MM.1S (cell line): ENCODE measurements at regions not wholly inside any gene's neighbourhood (a gene's known extent, or its start where the extent isn't known, plus 50 kb on each side); places are given as distances from the start of the nearest gene placed in this dataset.

ENCODE experiments used
- DNase-seq: peaks from one replicate; pipeline ENCODE4 v3.0.0-alpha.2; 2015
- H2AFZ ChIP-seq: fragments of 300-600 bp; sonication (generic); 2 replicates; pipeline ENCODE4 v1.6.0; 2016; ENCODE audit warnings: antibody characterized with exemption, low read length
- H3F3A ChIP-seq: fragments of 300-600 bp; sonication (generic); 2 replicates; pipeline ENCODE4 v1.6.1; 2016; ENCODE audit warnings: mild to moderate bottlenecking, antibody characterized with exemption, low read length, moderate library complexity, mixed read lengths; ENCODE audit not compliant: insufficient read depth
- H3K27ac ChIP-seq: fragments of 300-600 bp; sonication (generic); 2 replicates; pipeline ENCODE4 v1.5.1; 2016; ENCODE audit warnings: mild to moderate bottlenecking, low read length
- H3K27me3 ChIP-seq: fragments of 300-600 bp; sonication (generic); replicated peaks from 2 replicates; pipeline ENCODE4 v1.6.0; 2016; ENCODE audit warnings: low read length; ENCODE audit not compliant: insufficient read depth
- H3K36me3 ChIP-seq: fragments of 300-600 bp; sonication (generic); replicated peaks from 2 replicates; pipeline ENCODE4 v1.6.1; 2016; ENCODE audit warnings: mild to moderate bottlenecking, low read length, mixed read lengths; ENCODE audit not compliant: insufficient read depth
- H3K4me1 ChIP-seq: fragments of 300-600 bp; sonication (generic); 2 replicates; pipeline ENCODE4 v1.6.1; 2016; ENCODE audit warnings: low read length, mixed read lengths
- H3K4me2 ChIP-seq: fragments of 300-600 bp; sonication (generic); 2 replicates; pipeline ENCODE4 v1.6.0; 2016; ENCODE audit warnings: low read depth, low read length
- H3K4me3 ChIP-seq: fragments of 300-600 bp; sonication (generic); 2 replicates; pipeline ENCODE4 v1.5.1; 2016; ENCODE audit warnings: low read length, mixed read lengths
- H3K79me2 ChIP-seq: fragments of 300-600 bp; sonication (generic); 2 replicates; pipeline ENCODE4 v1.6.1; 2016; ENCODE audit warnings: mixed run types, low read length, mixed read lengths
- H3K9ac ChIP-seq: fragments of 300-600 bp; sonication (generic); 2 replicates; pipeline ENCODE4 v1.6.1; 2016; ENCODE audit warnings: low read length, mixed read lengths
- H3K9me2 ChIP-seq: fragments of 300-600 bp; sonication (generic); replicated peaks from 2 replicates; pipeline ENCODE4 v1.6.1; 2016; ENCODE audit warnings: mild to moderate bottlenecking, low read length, mixed read lengths; ENCODE audit not compliant: insufficient read depth
- H3K9me3 ChIP-seq: fragments of 300-600 bp; sonication (generic); replicated peaks from 2 replicates; pipeline ENCODE4 v1.6.1; 2016; ENCODE audit warnings: mild to moderate bottlenecking, low read length, mixed read lengths; ENCODE audit not compliant: insufficient read depth
- H4K20me1 ChIP-seq: fragments of 300-600 bp; sonication (generic); 2 replicates; pipeline ENCODE4 v1.6.1; 2016; ENCODE audit warnings: mild to moderate bottlenecking, low read length, moderate library complexity, mixed read lengths; ENCODE audit not compliant: insufficient read depth
- EZH2 ChIP-seq: fragments of 300-600 bp; sonication (generic); optimal IDR thresholded peaks from 2 replicates; pipeline ENCODE3; 2017; ENCODE audit warnings: low read depth, mild to moderate bottlenecking, antibody characterized with exemption, low read length, mixed read lengths
- EZH2phosphoT487 ChIP-seq: fragments of 300-600 bp; sonication (generic); IDR thresholded peaks from 2 replicates; pipeline ENCODE4 v1.6.1; 2018; ENCODE audit warnings: antibody characterized with exemption, low read length
- TF ChIP-seq, protein P1 (sequence below): fragments of 300-600 bp; sonication (generic); IDR thresholded peaks from 2 replicates; pipeline ENCODE4 v1.5.1; 2016; ENCODE audit warnings: antibody characterized with exemption, low read length, mixed read lengths

DNA sequence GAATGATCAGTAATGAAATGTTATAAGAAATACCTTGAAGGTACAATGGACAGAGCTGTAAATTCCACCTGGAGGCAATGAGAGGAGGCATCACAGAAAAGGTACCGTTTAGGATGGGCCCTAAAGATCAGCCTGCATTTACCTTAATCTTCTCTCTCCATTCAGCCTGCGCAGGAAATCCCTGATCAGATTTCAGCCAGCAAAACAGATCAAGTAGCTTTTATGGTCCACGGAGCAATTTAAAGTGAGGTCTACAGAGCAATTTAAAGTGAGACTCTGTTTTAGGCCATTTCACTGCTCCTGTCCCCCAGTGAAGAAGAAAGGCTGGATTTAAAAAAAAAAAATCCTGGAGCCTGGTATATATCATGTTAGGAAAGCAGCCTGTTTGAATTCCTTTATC, 195.1 kb upstream of the VCX start:
- H3K9ac ChIP-seq, result no peak overlapping the region
- no peak overlapping the region for H3K4me2 ChIP-seq
- H3F3A ChIP-seq, result no peaks in the 10 kb centered on the region
- no peaks in the 10 kb centered on the region for H3K36me3 ChIP-seq
- TF ChIP-seq EZH2 (no peak), EZH2phosphoT487 (no peak)
- TF ChIP-seq, protein P1, sequence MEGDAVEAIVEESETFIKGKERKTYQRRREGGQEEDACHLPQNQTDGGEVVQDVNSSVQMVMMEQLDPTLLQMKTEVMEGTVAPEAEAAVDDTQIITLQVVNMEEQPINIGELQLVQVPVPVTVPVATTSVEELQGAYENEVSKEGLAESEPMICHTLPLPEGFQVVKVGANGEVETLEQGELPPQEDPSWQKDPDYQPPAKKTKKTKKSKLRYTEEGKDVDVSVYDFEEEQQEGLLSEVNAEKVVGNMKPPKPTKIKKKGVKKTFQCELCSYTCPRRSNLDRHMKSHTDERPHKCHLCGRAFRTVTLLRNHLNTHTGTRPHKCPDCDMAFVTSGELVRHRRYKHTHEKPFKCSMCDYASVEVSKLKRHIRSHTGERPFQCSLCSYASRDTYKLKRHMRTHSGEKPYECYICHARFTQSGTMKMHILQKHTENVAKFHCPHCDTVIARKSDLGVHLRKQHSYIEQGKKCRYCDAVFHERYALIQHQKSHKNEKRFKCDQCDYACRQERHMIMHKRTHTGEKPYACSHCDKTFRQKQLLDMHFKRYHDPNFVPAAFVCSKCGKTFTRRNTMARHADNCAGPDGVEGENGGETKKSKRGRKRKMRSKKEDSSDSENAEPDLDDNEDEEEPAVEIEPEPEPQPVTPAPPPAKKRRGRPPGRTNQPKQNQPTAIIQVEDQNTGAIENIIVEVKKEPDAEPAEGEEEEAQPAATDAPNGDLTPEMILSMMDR, result no peak
- H3K79me2 ChIP-seq, result no peaks in the 10 kb centered on the region
- H3K27ac ChIP-seq, result no peak overlapping the region
- DNase-seq, result no peak
- H3K4me3 ChIP-seq, result no peak overlapping the region
- H3K27me3 ChIP-seq, result no peaks in the 10 kb centered on the region
- H3K9me3 ChIP-seq, result no peaks in the 10 kb centered on the region
- no peaks in the 10 kb centered on the region for H3K4me1 ChIP-seq
- H2AFZ ChIP-seq, result no peak overlapping the region
- H3K9me2 ChIP-seq, result no peaks in the 10 kb centered on the region
- no peaks in the 10 kb centered on the region for H4K20me1 ChIP-seq

DNA sequence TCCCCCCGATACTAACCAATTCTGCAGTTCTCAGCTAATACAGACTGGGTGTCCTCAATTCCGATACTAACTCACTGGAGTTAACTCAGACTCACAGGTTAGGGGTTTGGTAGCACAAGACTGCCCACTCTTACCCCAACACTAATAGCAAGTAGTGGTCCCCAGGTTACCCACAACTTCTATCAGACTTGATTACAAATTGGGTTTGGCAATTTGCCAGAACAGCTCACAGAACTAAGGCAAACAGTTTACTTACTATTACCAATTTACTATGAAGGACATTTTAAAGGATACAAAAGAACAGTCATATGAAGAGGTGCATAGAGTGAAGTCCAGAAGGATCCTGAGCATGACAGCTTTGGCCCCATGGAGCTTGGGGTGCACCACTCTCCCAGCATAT, 201.8 kb upstream of the VCX start:
- Histone ChIP-seq H3K9me2 (no peaks in the 10 kb centered on the region), H3K4me2 (no peak overlapping the region), H3K79me2 (no peaks in the 10 kb centered on the region), H3K27ac (no peak overlapping the region), H3K4me3 (no peak overlapping the region), H3K9ac (no peak overlapping the region), H3F3A (no peaks in the 10 kb centered on the region), H3K4me1 (no peaks in the 10 kb centered on the region), H3K36me3 (no peaks in the 10 kb centered on the region), H3K9me3 (no peaks in the 10 kb centered on the region), H2AFZ (no peak overlapping the region), H4K20me1 (no peaks in the 10 kb centered on the region), H3K27me3 (no peaks in the 10 kb centered on the region)
- DNase-seq, result no peak
- TF ChIP-seq EZH2phosphoT487 (no peak), EZH2 (no peak)
- TF ChIP-seq, protein P1, result no peak

DNA sequence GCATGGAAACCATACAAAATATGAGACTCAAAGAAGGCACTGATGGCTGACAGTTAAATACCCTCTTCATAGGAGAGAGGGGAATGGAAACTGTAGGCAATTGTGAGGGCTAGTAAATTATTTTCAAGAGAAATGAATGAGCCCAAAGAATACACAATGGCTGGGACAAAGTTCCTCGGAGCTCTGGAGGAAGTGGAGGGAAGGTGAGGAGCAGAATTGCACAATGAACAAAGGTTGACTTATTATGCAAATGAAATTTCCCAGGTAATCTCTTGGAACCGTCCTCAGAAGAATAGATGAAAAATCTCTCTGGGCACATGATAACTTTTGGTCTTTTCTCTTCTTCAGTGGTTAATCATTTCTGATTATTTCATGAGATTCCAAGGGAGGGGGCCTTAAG, 202.6 kb upstream of the VCX start:
- H3K27ac ChIP-seq, result no peak overlapping the region
- TF ChIP-seq EZH2 (no peak), EZH2phosphoT487 (no peak)
- TF ChIP-seq, protein P1, result no peak

More for the DNA sequence above, 202.6 kb upstream of the VCX start:
- H3K27me3 ChIP-seq, result no peaks in the 10 kb centered on the region
- no peaks in the 10 kb centered on the region for H4K20me1 ChIP-seq
- no peaks in the 10 kb centered on the region for H3K9me3 ChIP-seq
- H3K9me2 ChIP-seq, result no peaks in the 10 kb centered on the region
- no peak overlapping the region for H3K4me2 ChIP-seq
- no peaks in the 10 kb centered on the region for H3K4me1 ChIP-seq
- no peak for DNase-seq
- H3K36me3 ChIP-seq, result no peaks in the 10 kb centered on the region
- H3K79me2 ChIP-seq, result no peaks in the 10 kb centered on the region
- H3K9ac ChIP-seq, result no peak overlapping the region
- no peak overlapping the region for H3K4me3 ChIP-seq
- no peaks in the 10 kb centered on the region for H3F3A ChIP-seq
- H2AFZ ChIP-seq, result no peak overlapping the region
